Activated B cell treated with CpG ODN at 0.5 μM for 24 hours (primary cell): ENCODE measurements at regions not wholly inside any gene's neighbourhood (a gene's known extent, or its start where the extent isn't known, plus 50 kb on each side); places are given as distances from the start of the nearest gene placed in this dataset.

Experiments used
- ATAC-seq: fragments of 200-7000 bp; cut with Tn5 transposase; one replicate; pipeline ENCODE4 v1.10.0; 2021; ENCODE audit warnings: low read depth, mild to moderate bottlenecking, moderate library complexity
- CTCF ChIA-PET: fragments of 350-600 bp; sonication (Branson Sonifier 250); formaldehyde crosslinking; loops from one replicate; lab custom pipeline; 2021; ENCODE audit warnings: antibody characterized with exemption; lab: Charles Lee
- POLR2A ChIA-PET: fragments of 350-600 bp; sonication (Branson Sonifier 250); formaldehyde crosslinking; loops from one replicate; lab custom pipeline; 2021; ENCODE audit warnings: antibody characterized with exemption; lab: Charles Lee
- DNase-seq: peaks from one replicate; pipeline ENCODE4 v3.0.0; 2022
- H3K27ac Mint-ChIP-seq: one replicate; pipeline ENCODE4 v1.8.0; 2020; ENCODE audit warnings: mixed read lengths
- H3K27me3 Mint-ChIP-seq: one replicate; pipeline ENCODE4 v1.8.0; 2021; ENCODE audit warnings: mixed read lengths
- H3K36me3 Mint-ChIP-seq: one replicate; pipeline ENCODE4 v1.8.0; 2021; ENCODE audit warnings: low read depth, mixed read lengths
- H3K4me1 Mint-ChIP-seq: one replicate; pipeline ENCODE4 v1.8.0; 2021; ENCODE audit warnings: mixed read lengths
- H3K4me3 Mint-ChIP-seq: one replicate; pipeline ENCODE4 v1.8.0; 2020; ENCODE audit warnings: mild to moderate bottlenecking, mixed read lengths
- H3K9me3 Mint-ChIP-seq: one replicate; pipeline ENCODE4 v1.8.0; 2020; ENCODE audit warnings: mixed read lengths
- intact Hi-C: fragments of 100-400 bp; cut with micrococcal nuclease; formaldehyde crosslinking; loops from one replicate; pipeline ENCODE4 v1.15.1; 2024
- TF ChIP-seq, protein P1 (sequence below): fragments of 200-600 bp; IDR thresholded peaks from one replicate; pipeline ENCODE4 v1.8.0; 2022; ENCODE audit warnings: antibody characterized with exemption, mild to moderate bottlenecking

DNA sequence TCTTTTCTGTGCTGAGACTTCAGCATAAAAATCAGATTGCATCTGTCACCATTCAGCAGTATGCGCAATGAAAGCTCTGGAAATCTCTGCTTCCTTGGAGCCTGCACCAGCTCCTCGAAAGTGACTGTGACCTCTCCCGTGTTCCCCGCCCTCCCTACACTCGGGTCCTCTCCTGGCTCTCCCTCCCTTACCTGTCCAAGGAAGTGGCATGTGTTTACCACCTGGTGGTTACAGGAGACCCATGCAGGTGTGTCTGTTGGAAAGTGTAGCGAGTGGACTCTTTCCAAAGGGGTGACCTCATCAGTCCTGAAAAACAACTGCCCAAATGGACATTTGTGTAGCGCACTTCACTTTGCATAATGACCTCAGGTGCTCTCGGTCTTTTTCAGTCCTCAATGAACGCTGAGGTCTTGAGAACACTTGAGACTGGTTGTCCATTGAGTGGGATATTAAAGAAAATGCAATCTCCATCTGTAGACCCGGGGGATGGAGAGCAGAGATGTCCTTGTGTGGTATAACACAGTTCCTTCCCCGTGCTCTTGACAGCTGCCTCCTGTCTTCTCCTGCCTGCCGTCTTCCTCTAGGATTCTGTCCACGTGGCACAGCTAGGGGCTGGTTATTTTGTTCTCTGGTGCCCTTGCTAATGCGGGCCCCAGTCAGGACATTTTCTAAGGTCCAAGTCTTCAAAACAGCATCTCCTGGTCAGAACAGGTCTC, 133.2 kb downstream of the ACKR3 start:
- Mint-ChIP-seq H3K27me3 (no peaks in the 10 kb centered on the region), H3K4me3 (no peak overlapping the region), H3K36me3 (no peaks in the 10 kb centered on the region), H3K27ac (no peak overlapping the region), H3K9me3 (no peaks in the 10 kb centered on the region), H3K4me1 (no peaks in the 10 kb centered on the region)
- CTCF ChIA-PET: no interaction called here
- intact Hi-C loops: no loop called here
- TF ChIP-seq, protein P1, sequence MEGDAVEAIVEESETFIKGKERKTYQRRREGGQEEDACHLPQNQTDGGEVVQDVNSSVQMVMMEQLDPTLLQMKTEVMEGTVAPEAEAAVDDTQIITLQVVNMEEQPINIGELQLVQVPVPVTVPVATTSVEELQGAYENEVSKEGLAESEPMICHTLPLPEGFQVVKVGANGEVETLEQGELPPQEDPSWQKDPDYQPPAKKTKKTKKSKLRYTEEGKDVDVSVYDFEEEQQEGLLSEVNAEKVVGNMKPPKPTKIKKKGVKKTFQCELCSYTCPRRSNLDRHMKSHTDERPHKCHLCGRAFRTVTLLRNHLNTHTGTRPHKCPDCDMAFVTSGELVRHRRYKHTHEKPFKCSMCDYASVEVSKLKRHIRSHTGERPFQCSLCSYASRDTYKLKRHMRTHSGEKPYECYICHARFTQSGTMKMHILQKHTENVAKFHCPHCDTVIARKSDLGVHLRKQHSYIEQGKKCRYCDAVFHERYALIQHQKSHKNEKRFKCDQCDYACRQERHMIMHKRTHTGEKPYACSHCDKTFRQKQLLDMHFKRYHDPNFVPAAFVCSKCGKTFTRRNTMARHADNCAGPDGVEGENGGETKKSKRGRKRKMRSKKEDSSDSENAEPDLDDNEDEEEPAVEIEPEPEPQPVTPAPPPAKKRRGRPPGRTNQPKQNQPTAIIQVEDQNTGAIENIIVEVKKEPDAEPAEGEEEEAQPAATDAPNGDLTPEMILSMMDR: no peak
- DNase-seq: no peak
- no peak for ATAC-seq
- POLR2A ChIA-PET: no interaction called here

- Mint-ChIP-seq H3K4me3 (no peak overlapping the region), H3K27me3 (no peaks in the 10 kb centered on the region), H3K4me1 (no peaks in the 10 kb centered on the region), H3K36me3 (no peaks in the 10 kb centered on the region), H3K9me3 (no peaks in the 10 kb centered on the region), H3K27ac (no peak overlapping the region)
- intact Hi-C loops: no loop called here
- ATAC-seq (no peak), DNase-seq (no peak)
- ChIA-PET POLR2A (no interaction called here), CTCF (no interaction called here)
- TF ChIP-seq, protein P1: no peak
These were observed 133.7 kb downstream of the ACKR3 start for GRCh38 chr2:236703373-236703709.

- no peaks in the 10 kb centered on the region for H3K27me3 Mint-ChIP-seq
- ATAC-seq (no peak), DNase-seq (no peak)
- TF ChIP-seq, protein P1: no peak
- CTCF ChIA-PET: no interaction called here
- no peaks in the 10 kb centered on the region for H3K9me3 Mint-ChIP-seq
- no peaks in the 10 kb centered on the region for H3K36me3 Mint-ChIP-seq
- H3K4me3 Mint-ChIP-seq: no peak overlapping the region
- no peak overlapping the region for H3K27ac Mint-ChIP-seq
- intact Hi-C loops: no loop called here
- no peaks in the 10 kb centered on the region for H3K4me1 Mint-ChIP-seq
- POLR2A ChIA-PET: no interaction called here
These were observed 134.3 kb downstream of the ACKR3 start for GRCh38 chr2:236703906-236704305.

GRCh38 chr2:236704887-236705286, 135.3 kb downstream of the ACKR3 start:
- intact Hi-C loops: no loop called here
- POLR2A ChIA-PET: no interaction called here
- H3K27me3 Mint-ChIP-seq: no peaks in the 10 kb centered on the region
- CTCF ChIA-PET: no interaction called here
- no peak overlapping the region for H3K27ac Mint-ChIP-seq
- no peaks in the 10 kb centered on the region for H3K9me3 Mint-ChIP-seq
- DNase-seq: no peak
- H3K4me1 Mint-ChIP-seq: no peaks in the 10 kb centered on the region
- TF ChIP-seq, protein P1: no peak
- H3K36me3 Mint-ChIP-seq: no peaks in the 10 kb centered on the region
- no peak overlapping the region for H3K4me3 Mint-ChIP-seq
- ATAC-seq: no peak

DNA sequence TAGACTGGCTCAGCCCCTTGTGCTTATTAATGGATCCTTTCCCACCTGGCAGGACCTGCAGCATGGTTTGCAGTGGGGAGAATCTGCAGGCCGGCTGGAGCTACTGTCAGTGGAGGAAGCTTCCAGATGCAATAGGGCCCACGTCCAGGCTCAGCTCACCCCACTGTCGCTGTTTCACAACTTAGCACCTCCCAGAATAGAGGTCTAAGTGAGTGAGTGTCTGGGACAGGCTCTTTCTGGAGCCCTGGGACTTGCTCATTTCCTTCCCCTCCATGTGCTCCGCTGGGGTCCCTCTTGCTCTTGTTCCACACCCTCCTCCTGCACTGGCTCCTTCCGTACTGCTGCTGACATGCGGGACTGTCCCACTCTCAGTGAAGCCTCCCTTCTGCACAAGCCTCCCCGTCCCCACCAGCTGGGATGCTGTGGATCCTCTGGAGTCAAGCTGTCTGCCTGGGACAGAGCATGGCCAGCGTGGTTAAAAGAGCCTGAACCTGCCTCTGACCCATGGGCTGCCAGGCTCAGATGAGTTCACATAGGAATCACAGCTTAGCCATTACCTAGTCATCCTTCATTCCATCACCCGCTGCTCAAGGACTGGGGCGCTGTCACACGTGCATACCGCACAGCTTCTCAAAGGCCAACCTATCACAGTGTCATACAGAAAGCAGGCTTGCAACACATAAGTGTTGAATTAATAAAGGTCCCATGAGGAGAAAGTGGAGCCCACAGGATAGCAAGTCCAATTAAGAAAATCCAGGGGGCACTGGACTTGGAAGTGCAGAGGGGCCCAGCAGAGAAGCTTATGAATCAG, 135.9 kb downstream of the ACKR3 start:
- no peak for ATAC-seq

More for the DNA sequence above, 135.9 kb downstream of the ACKR3 start:
- Mint-ChIP-seq H3K4me3 (no peak overlapping the region), H3K9me3 (no peaks in the 10 kb centered on the region), H3K4me1 (no peaks in the 10 kb centered on the region), H3K27ac (no peak overlapping the region), H3K36me3 (no peaks in the 10 kb centered on the region), H3K27me3 (no peaks in the 10 kb centered on the region)
- ChIA-PET POLR2A (no interaction called here), CTCF (no interaction called here)
- TF ChIP-seq, protein P1: no peak
- no peak for DNase-seq
- intact Hi-C loops: no loop called here
